Ovary (tissue), 7 donors: ENCODE measurements at regions not wholly inside any gene's neighbourhood (a gene's known extent, or its start where the extent isn't known, plus 50 kb on each side); places are given as distances from the start of the nearest gene placed in this dataset.

Source experiments
- DNase-seq, 5 donors: peaks; one replicate each; pipeline ENCODE4 v3.0.0-alpha.2; 2019 to 2020
- H3K27ac ChIP-seq, 2 donors: fragments of 200-600 bp; one replicate each; pipeline versions ENCODE4 v1.5.1 to v1.8.0; 2019 to 2022
- H3K27me3 ChIP-seq: fragments of 200-600 bp; one replicate; pipeline ENCODE4 v1.8.0; 2022
- H3K36me3 ChIP-seq: fragments of 200-600 bp; sonication (generic); one replicate; pipeline ENCODE4 v1.5.1; 2019
- H3K4me1 ChIP-seq: one replicate; pipeline ENCODE4 v1.8.1; 2013; ENCODE audit warnings: mild to moderate bottlenecking, moderate library complexity; ENCODE audit not compliant: insufficient read depth
- H3K4me3 ChIP-seq: fragments of 200-600 bp; sonication (generic); one replicate; pipeline ENCODE4 v1.5.1; 2017
- H3K9me3 ChIP-seq, 2 donors: fragments of 200-600 bp in 1 of 2; sonication (generic) in 1 of 2; one replicate each; pipeline versions ENCODE4 v1.5.1 to v1.8.1; 2013 to 2019; ENCODE audit warnings: mild to moderate bottlenecking in 1 of 2, moderate library complexity in 1 of 2
- CTCF ChIP-seq, 3 donors: fragments of 450-650 bp in 2 of 3; fragments of 200-600 bp in 1 of 3; IDR thresholded peaks; one replicate each; pipeline versions ENCODE4 v1.5.1 to v1.8.0; 2016 to 2022; ENCODE audit warnings: antibody characterized with exemption in 3 of 3, mild to moderate bottlenecking in 1 of 3
- EP300 ChIP-seq: sonication (generic); formaldehyde crosslinking; IDR thresholded peaks from one replicate; pipeline ENCODE4 v1.6.1; 2017; ENCODE audit warnings: antibody characterized with exemption
- POLR2A ChIP-seq: fragments of 450-650 bp; IDR thresholded peaks from one replicate; pipeline ENCODE4 v1.6.1; 2017; ENCODE audit warnings: antibody characterized with exemption, mild to moderate bottlenecking, moderate library complexity
- WGBS, 3 donors: extraction: QIAGEN DNeasy Blood & Tissue Kit in 1 of 3; methylation state at CpG; one replicate each; pipeline versions ENCODE4 v1.1.5 to v1.1.7; 2013 to 2017; 5-methylcytosine and 5-hydroxymethylcytosine counted together
- intact Hi-C, 4 donors: fragments of 100-400 bp; cut with DNase I; formaldehyde crosslinking; loops; one replicate each; pipeline versions ENCODE4 v1.11.0 to v1.15.1; 2022 to 2023
- donor health status: DM: no; HTN: no; CAD: no; lungs with moderate emphysema.
- donor health status: DM: no; HTN: no; CAD: no.
- donor health status: Bipolar disorder and iron deficiency.
- donor health status: DM: no; HTN: no; CAD: no.
- donor health status: DM: yes; HTN: yes; CAD: no.

GRCh38 chr5:106699796-106700195 lies 970.9 kb downstream of the EFNA5 start:
- intact Hi-C loops: no loop called here
- Histone ChIP-seq H3K36me3 (no peaks in the 10 kb centered on the region), H3K9me3 (no peaks in the 10 kb centered on the region), H3K27me3 (no peaks in the 10 kb centered on the region), H3K4me3 (no peak overlapping the region), H3K27ac (no peak overlapping the region), H3K4me1 (no peaks in the 10 kb centered on the region)
- WGBS, 3 donors: 72 to 80% (median 76%) methylated on average over 1 of the region's 1 CpG
- no peak for TF ChIP-seq CTCF (IDR thresholded peaks at IDR 0.05)
- TF ChIP-seq POLR2A: no peak
- no peak for TF ChIP-seq EP300
- DNase-seq: no peak

- H3K27ac ChIP-seq: no peak overlapping the region
- no peak for TF ChIP-seq EP300
- TF ChIP-seq CTCF (IDR thresholded peaks at IDR 0.05): no peak
- no peak for TF ChIP-seq POLR2A
- no peak for DNase-seq
- no peaks in the 10 kb centered on the region for H3K9me3 ChIP-seq
- no peak overlapping the region for H3K4me3 ChIP-seq
- no peaks in the 10 kb centered on the region for H3K4me1 ChIP-seq
- whole genome bisulfite sequencing, 3 donors: 77 to 79% (median 79%) methylated on average over 6 of the region's 6 CpGs
- H3K27me3 ChIP-seq: no peaks in the 10 kb centered on the region
- H3K36me3 ChIP-seq: no peaks in the 10 kb centered on the region
- intact Hi-C loops: no loop called here
Measured at GRCh38 chr5:106699198-106699597, 971.5 kb downstream of the EFNA5 start.

- Histone ChIP-seq H3K36me3 (no peaks in the 10 kb centered on the region), H3K4me1 (no peaks in the 10 kb centered on the region), H3K9me3 (no peaks in the 10 kb centered on the region), H3K4me3 (no peak overlapping the region), H3K27me3 (no peaks in the 10 kb centered on the region), H3K27ac (no peak overlapping the region)
- 93 to 96% (median 93%) methylated on average over 5 of the region's 5 CpGs for WGBS, 3 donors
- no peak for DNase-seq
- intact Hi-C loops: no loop called here
- TF ChIP-seq POLR2A: no peak
- TF ChIP-seq EP300: no peak
- no peak for TF ChIP-seq CTCF (IDR thresholded peaks at IDR 0.05)
Measured at GRCh38 chr5:106698169-106698568, 972.6 kb downstream of the EFNA5 start.

- WGBS, 3 donors: 78 to 86% (median 82%) methylated on average over 2 of the region's 2 CpGs
- DNase-seq: no peak
- no peaks in the 10 kb centered on the region for H3K4me1 ChIP-seq
- H3K27me3 ChIP-seq: no peaks in the 10 kb centered on the region
- TF ChIP-seq EP300 (no peak), POLR2A (no peak), CTCF (IDR thresholded peaks at IDR 0.05) (no peak)
- intact Hi-C loops: no loop called here
- no peak overlapping the region for H3K4me3 ChIP-seq
- H3K9me3 ChIP-seq: no peaks in the 10 kb centered on the region
- H3K27ac ChIP-seq: no peak overlapping the region
- H3K36me3 ChIP-seq: no peaks in the 10 kb centered on the region
Measured at GRCh38 chr5:106691701-106692100, 979.0 kb downstream of the EFNA5 start.

GRCh38 chr5:106690585-106690984 lies 980.2 kb downstream of the EFNA5 start:
- Histone ChIP-seq H3K9me3 (no peaks in the 10 kb centered on the region), H3K4me3 (no peak overlapping the region), H3K36me3 (no peaks in the 10 kb centered on the region), H3K27ac (no peak overlapping the region), H3K27me3 (no peaks in the 10 kb centered on the region), H3K4me1 (no peaks in the 10 kb centered on the region)
- TF ChIP-seq CTCF (IDR thresholded peaks at IDR 0.05): no peak
- TF ChIP-seq POLR2A: no peak
- no peak for TF ChIP-seq EP300
- 0 to 95% (median 83%) methylated on average over 1 of the region's 1 CpG for WGBS, 3 donors
- DNase-seq: no peak
- intact Hi-C loops: no loop called here
